ENCODE measurements at regions not wholly inside any gene's neighbourhood (a gene's known extent, or its start where the extent isn't known, plus 50 kb on each side); places are given as distances from the start of the nearest gene placed in this dataset.

DNA sequence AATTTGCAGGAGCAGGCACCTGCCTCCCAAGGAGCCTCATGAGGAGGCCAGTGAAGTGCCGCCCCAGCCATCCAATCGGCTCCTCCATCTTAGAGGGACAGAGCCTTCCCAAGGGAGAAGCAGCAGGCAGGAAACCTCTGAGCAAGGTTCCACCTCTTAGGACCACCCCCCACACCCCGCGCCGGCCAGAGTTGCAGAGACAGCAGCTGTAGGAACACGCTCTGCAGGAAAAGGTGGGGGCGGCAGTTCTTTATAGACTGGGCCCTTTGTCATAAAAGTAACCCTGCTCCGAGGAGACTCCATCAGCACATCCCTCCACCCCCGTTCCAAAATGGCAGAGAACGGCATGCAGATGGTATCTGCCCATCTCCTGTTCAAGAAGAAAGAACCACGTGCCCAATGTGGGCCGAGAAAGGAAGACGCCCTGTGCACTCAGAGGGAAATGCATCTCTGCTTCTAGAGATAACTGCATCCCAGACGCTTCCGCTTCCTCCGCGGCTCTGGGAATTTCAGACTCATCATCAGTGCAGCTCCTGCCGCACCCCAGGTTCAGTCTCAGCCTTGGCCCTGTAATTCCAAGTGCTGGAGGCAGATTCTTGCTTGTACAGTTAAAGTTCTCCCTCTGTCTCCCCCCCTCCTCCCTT, 98.5 kb downstream of the SPATA19 start:
- FAIRE-seq (no peak), DNase-seq (ENCODE audit: low read depth) (no peak)
- Histone ChIP-seq H3K4me3 (ENCODE audit: low read depth, low read length) (no peak overlapping the region), H3K27me3 (ENCODE audit: control insufficient read depth, insufficient read depth, low read length) (no peaks in the 10 kb centered on the region), H3K36me3 (ENCODE audit: control insufficient read depth, insufficient read depth, low read length) (no peaks in the 10 kb centered on the region)
- TF ChIP-seq, protein P1, sequence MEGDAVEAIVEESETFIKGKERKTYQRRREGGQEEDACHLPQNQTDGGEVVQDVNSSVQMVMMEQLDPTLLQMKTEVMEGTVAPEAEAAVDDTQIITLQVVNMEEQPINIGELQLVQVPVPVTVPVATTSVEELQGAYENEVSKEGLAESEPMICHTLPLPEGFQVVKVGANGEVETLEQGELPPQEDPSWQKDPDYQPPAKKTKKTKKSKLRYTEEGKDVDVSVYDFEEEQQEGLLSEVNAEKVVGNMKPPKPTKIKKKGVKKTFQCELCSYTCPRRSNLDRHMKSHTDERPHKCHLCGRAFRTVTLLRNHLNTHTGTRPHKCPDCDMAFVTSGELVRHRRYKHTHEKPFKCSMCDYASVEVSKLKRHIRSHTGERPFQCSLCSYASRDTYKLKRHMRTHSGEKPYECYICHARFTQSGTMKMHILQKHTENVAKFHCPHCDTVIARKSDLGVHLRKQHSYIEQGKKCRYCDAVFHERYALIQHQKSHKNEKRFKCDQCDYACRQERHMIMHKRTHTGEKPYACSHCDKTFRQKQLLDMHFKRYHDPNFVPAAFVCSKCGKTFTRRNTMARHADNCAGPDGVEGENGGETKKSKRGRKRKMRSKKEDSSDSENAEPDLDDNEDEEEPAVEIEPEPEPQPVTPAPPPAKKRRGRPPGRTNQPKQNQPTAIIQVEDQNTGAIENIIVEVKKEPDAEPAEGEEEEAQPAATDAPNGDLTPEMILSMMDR (IDR thresholded peaks at IDR 0.05; ENCODE audit: insufficient read depth, low read length, severe bottlenecking), result no peak

DNA sequence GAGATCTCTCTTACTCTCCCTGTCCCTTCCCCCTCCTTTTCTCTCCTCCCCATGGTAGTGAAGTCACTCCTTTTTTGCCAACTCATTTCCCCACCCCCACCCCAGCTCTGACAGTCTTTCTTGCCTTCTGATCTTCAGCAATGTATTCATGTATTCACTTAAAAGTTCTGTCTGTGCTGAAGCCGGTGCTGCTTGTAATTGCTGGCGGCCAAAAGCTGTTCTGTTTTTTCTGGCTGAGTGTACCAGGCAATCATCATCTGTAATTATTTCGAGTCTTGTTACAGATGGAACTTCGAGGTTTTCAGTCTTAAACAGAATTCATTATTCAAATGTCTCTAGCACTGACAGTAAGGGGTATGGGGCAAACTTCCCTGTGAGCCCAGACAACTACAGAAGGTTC, 99.5 kb downstream of the SPATA19 start:
- TF ChIP-seq, protein P1 (IDR thresholded peaks at IDR 0.05; ENCODE audit: insufficient read depth, low read length, severe bottlenecking), result no peak
- no peak overlapping the region for H3K4me3 ChIP-seq (ENCODE audit: low read depth, low read length)
- H3K36me3 ChIP-seq (ENCODE audit: control insufficient read depth, insufficient read depth, low read length), result no peaks in the 10 kb centered on the region
- FAIRE-seq (no peak), DNase-seq (ENCODE audit: low read depth) (no peak)
- H3K27me3 ChIP-seq (ENCODE audit: control insufficient read depth, insufficient read depth, low read length), result no peaks in the 10 kb centered on the region

DNA sequence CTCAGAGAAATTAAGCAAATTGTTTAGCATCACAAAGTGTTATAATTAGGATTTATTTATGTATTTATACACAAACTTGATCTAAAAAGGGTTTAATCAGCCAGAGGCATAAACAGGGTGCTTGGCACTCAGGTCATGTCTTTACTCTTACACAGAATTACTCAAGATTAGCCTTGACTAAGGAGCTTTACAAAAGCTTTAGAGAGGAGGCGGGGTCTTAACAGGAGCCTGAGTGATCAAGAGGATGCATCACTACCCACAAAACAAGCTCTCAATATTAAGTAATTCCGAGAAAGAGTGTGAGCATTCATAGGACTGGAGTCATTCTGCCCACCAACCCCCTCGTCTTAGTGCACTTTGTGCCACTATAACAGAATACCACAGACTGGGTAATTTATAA, 103.0 kb downstream of the SPATA19 start:
- FAIRE-seq (no peak), DNase-seq (ENCODE audit: low read depth) (no peak)
- Histone ChIP-seq H3K36me3 (ENCODE audit: control insufficient read depth, insufficient read depth, low read length) (no peaks in the 10 kb centered on the region), H3K27me3 (ENCODE audit: control insufficient read depth, insufficient read depth, low read length) (no peaks in the 10 kb centered on the region), H3K4me3 (ENCODE audit: low read depth, low read length) (no peak overlapping the region)
- TF ChIP-seq, protein P1 (IDR thresholded peaks at IDR 0.05; ENCODE audit: insufficient read depth, low read length, severe bottlenecking), result no peak

DNA sequence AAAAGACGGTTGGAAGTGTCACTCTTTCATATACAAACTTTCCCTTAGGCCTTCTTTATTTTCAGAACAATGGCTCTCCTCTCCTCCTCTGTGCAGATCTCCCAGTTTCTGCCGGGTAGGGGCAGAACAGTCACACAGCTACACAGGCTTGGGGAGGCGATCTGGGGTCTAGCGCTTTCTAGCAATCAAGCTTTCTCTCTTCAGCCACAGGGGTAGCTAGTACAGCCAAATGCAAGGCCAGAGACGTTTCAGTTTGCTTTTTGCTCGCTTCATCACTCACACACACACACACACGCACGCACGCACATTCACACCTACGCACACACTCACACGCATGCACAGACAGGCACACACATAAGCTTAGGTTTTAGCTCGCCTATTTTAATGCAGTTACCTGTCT, 104.3 kb downstream of the SPATA19 start:
- H3K27me3 ChIP-seq (ENCODE audit: control insufficient read depth, insufficient read depth, low read length), result no peaks in the 10 kb centered on the region
- TF ChIP-seq, protein P1 (IDR thresholded peaks at IDR 0.05; ENCODE audit: insufficient read depth, low read length, severe bottlenecking), result no peak
- DNase-seq (ENCODE audit: low read depth), result no peak
- no peaks in the 10 kb centered on the region for H3K36me3 ChIP-seq (ENCODE audit: control insufficient read depth, insufficient read depth, low read length)
- no peak overlapping the region for H3K4me3 ChIP-seq (ENCODE audit: low read depth, low read length)
- FAIRE-seq, result no peak

DNA sequence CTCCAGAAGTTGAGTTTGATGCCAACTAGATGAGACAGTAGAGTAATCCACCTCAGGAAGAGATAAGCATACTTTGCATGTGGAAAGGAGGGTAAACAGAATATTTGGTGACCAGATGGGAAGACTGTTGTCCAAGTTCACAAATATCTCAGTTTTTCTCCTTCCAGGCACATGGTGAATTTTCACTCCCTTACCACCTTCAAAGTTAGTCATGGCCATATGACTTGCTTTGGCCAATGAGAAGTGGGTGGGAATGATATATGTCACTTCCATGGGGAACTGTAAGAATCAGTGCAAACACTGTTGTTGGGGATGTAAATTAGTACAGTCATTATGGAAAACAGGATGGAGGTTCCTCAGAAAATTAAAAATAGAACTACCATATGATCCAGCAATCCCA, 105.8 kb downstream of the SPATA19 start:
- no peaks in the 10 kb centered on the region for H3K27me3 ChIP-seq (ENCODE audit: control insufficient read depth, insufficient read depth, low read length)
- no peak for FAIRE-seq
- H3K4me3 ChIP-seq (ENCODE audit: low read depth, low read length), result no peak overlapping the region

More for the DNA sequence above, 105.8 kb downstream of the SPATA19 start:
- TF ChIP-seq, protein P1 (IDR thresholded peaks at IDR 0.05; ENCODE audit: insufficient read depth, low read length, severe bottlenecking), result no peak
- no peak for DNase-seq (ENCODE audit: low read depth)
- no peaks in the 10 kb centered on the region for H3K36me3 ChIP-seq (ENCODE audit: control insufficient read depth, insufficient read depth, low read length)
